ENCODE measurements at regions not wholly inside any gene's neighbourhood (a gene's known extent, or its start where the extent isn't known, plus 50 kb on each side); places are given as distances from the start of the nearest gene placed in this dataset.

- TF ChIP-seq CTCF (conservative IDR thresholded peaks at IDR 0.05 in 1 of 2, IDR thresholded peaks at IDR 0.05 in 1 of 2; ENCODE audit: low read depth in 1 of 2, low read length in 2 of 2), result no peak
- no peak for TF ChIP-seq EZH2 (IDR thresholded peaks at IDR 0.05; ENCODE audit: low read length, missing control alignments)
Measured at GRCh38 chr4:124937993-124938392, 225.5 kb upstream of the ANKRD50 start.

Data from fibroblast of lung (primary cell).